ENCODE measurements at regions not wholly inside any gene's neighbourhood (a gene's known extent, or its start where the extent isn't known, plus 50 kb on each side); places are given as distances from the start of the nearest gene placed in this dataset.

GRCh38 chr12:46506961-46507360 is 134.4 kb upstream of the SLC38A2 start:
- Histone ChIP-seq H3K9me3 (ENCODE audit: low read length) (peaks cover 12% of the 10 kb centered on the region), H3K27me3 (ENCODE audit: insufficient read depth, low read length, poor library complexity, severe bottlenecking) (no peaks in the 10 kb centered on the region), H3K4me1 (ENCODE audit: insufficient read depth, low read length) (no peaks in the 10 kb centered on the region), H3K4me3 (ENCODE audit: low read length) (no peak overlapping the region), H3K36me3 (ENCODE audit: insufficient read depth, low read length) (no peaks in the 10 kb centered on the region), H3K27ac (ENCODE audit: low read depth, low read length) (no peak overlapping the region)
- Mint-ChIP-seq H3K4me1 (no peaks in the 10 kb centered on the region), H3K4me3 (no peak overlapping the region), H3K36me3 (peaks cover 7 to 59% (median 9%) of the 10 kb centered on the region in 3 donors), H3K9me3 (peaks cover 27 to 53% (median 44%) of the 10 kb centered on the region in 5 donors), H3K27me3 (peaks cover 0 to 3% of the 10 kb centered on the region in 2 donors), H3K27ac (peak overlapping the region in 1 of 8 donors; percentile 28)
- DNase-seq = no peak
- ChIA-PET CTCF (no interaction called here), POLR2A (no interaction called here)

GRCh38 chr12:46506198-46506597 is 133.6 kb upstream of the SLC38A2 start:
- ChIA-PET POLR2A (no interaction called here), CTCF (no interaction called here)
- no peak overlapping the region for H3K27ac Mint-ChIP-seq
- no peaks in the 10 kb centered on the region for H3K4me1 Mint-ChIP-seq
- Histone ChIP-seq H3K27ac (ENCODE audit: low read depth, low read length) (no peak overlapping the region), H3K36me3 (ENCODE audit: insufficient read depth, low read length) (no peaks in the 10 kb centered on the region), H3K4me3 (ENCODE audit: low read length) (no peak overlapping the region), H3K27me3 (ENCODE audit: insufficient read depth, low read length, poor library complexity, severe bottlenecking) (no peaks in the 10 kb centered on the region), H3K4me1 (ENCODE audit: insufficient read depth, low read length) (no peaks in the 10 kb centered on the region), H3K9me3 (ENCODE audit: low read length) (peaks cover 12% of the 10 kb centered on the region)
- peaks cover 0 to 3% of the 10 kb centered on the region in 2 donors for H3K27me3 Mint-ChIP-seq
- no peak overlapping the region for H3K4me3 Mint-ChIP-seq
- peaks cover 27 to 50% (median 49%) of the 10 kb centered on the region in 5 donors for H3K9me3 Mint-ChIP-seq
- no peak for DNase-seq
- H3K36me3 Mint-ChIP-seq = peaks cover 7 to 65% (median 9%) of the 10 kb centered on the region in 3 donors

GRCh38 chr12:46504494-46504893 is 131.9 kb upstream of the SLC38A2 start:
- H3K27me3 ChIP-seq (ENCODE audit: insufficient read depth, low read length, poor library complexity, severe bottlenecking) = no peaks in the 10 kb centered on the region
- peak overlapping the region in 1 of 8 donors; percentile 5 for H3K27ac Mint-ChIP-seq
- peaks cover 27 to 48% (median 40%) of the 10 kb centered on the region in 5 donors for H3K9me3 Mint-ChIP-seq
- H3K27me3 Mint-ChIP-seq = peaks cover 0 to 3% of the 10 kb centered on the region in 2 donors
- no peaks in the 10 kb centered on the region for H3K4me1 Mint-ChIP-seq
- POLR2A ChIA-PET = no interaction called here
- no peaks in the 10 kb centered on the region for H3K36me3 ChIP-seq (ENCODE audit: insufficient read depth, low read length)
- CTCF ChIA-PET = no interaction called here
- DNase-seq = no peak
- H3K4me3 Mint-ChIP-seq = no peak overlapping the region
- no peak overlapping the region for H3K4me3 ChIP-seq (ENCODE audit: low read length)
- no peak overlapping the region for H3K27ac ChIP-seq (ENCODE audit: low read depth, low read length)
- H3K4me1 ChIP-seq (ENCODE audit: insufficient read depth, low read length) = no peaks in the 10 kb centered on the region
- peaks cover 4 to 58% (median 9%) of the 10 kb centered on the region in 3 donors for H3K36me3 Mint-ChIP-seq
- peaks cover 12% of the 10 kb centered on the region for H3K9me3 ChIP-seq (ENCODE audit: low read length)

- peaks cover 12% of the 10 kb centered on the region for H3K9me3 ChIP-seq (ENCODE audit: low read length)
- H3K4me1 ChIP-seq (ENCODE audit: insufficient read depth, low read length) = no peaks in the 10 kb centered on the region
- no peak overlapping the region for H3K4me3 ChIP-seq (ENCODE audit: low read length)
- H3K27me3 Mint-ChIP-seq = peaks cover 0 to 3% of the 10 kb centered on the region in 2 donors
- no peak overlapping the region for H3K27ac Mint-ChIP-seq
- CTCF ChIA-PET = no interaction called here
- peaks cover 24 to 47% (median 40%) of the 10 kb centered on the region in 5 donors for H3K9me3 Mint-ChIP-seq
- POLR2A ChIA-PET = no interaction called here
- H3K27me3 ChIP-seq (ENCODE audit: insufficient read depth, low read length, poor library complexity, severe bottlenecking) = no peaks in the 10 kb centered on the region
- H3K4me3 Mint-ChIP-seq = no peak overlapping the region
- peaks cover 4 to 56% (median 9%) of the 10 kb centered on the region in 3 donors for H3K36me3 Mint-ChIP-seq
- H3K36me3 ChIP-seq (ENCODE audit: insufficient read depth, low read length) = no peaks in the 10 kb centered on the region
- no peak for DNase-seq
- no peak overlapping the region for H3K27ac ChIP-seq (ENCODE audit: low read depth, low read length)
- H3K4me1 Mint-ChIP-seq = no peaks in the 10 kb centered on the region
Measured at GRCh38 chr12:46503637-46504175, 131.1 kb upstream of the SLC38A2 start.

- H3K4me3 Mint-ChIP-seq = no peak overlapping the region
Measured at GRCh38 chr12:46500673-46501072, 128.1 kb upstream of the SLC38A2 start.

GRCh38 chr12:46499901-46500300 is 127.3 kb upstream of the SLC38A2 start:
- Histone ChIP-seq H3K9me3 (ENCODE audit: low read length) (no peaks in the 10 kb centered on the region), H3K4me1 (ENCODE audit: insufficient read depth, low read length) (no peaks in the 10 kb centered on the region), H3K4me3 (ENCODE audit: low read length) (no peak overlapping the region), H3K36me3 (ENCODE audit: insufficient read depth, low read length) (no peaks in the 10 kb centered on the region), H3K27me3 (ENCODE audit: insufficient read depth, low read length, poor library complexity, severe bottlenecking) (no peaks in the 10 kb centered on the region), H3K27ac (ENCODE audit: low read depth, low read length) (no peak overlapping the region)
- no peak overlapping the region for H3K27ac Mint-ChIP-seq
- POLR2A ChIA-PET = no interaction called here
- H3K9me3 Mint-ChIP-seq = peaks cover 8 to 20% (median 16%) of the 10 kb centered on the region in 5 donors
- H3K27me3 Mint-ChIP-seq = no peaks in the 10 kb centered on the region
- CTCF ChIA-PET = no interaction called here
- no peak for DNase-seq
- no peak overlapping the region for H3K4me3 Mint-ChIP-seq
- H3K4me1 Mint-ChIP-seq = no peaks in the 10 kb centered on the region
- peaks cover 0 to 27% (median 0%) of the 10 kb centered on the region in 3 donors for H3K36me3 Mint-ChIP-seq

More at GRCh38 chr12:46500673-46501072, 128.1 kb upstream of the SLC38A2 start:
- Mint-ChIP-seq H3K36me3 (peaks cover 0 to 28% (median 1%) of the 10 kb centered on the region in 3 donors), H3K9me3 (peaks cover 12 to 26% (median 23%) of the 10 kb centered on the region in 5 donors), H3K27me3 (no peaks in the 10 kb centered on the region), H3K4me1 (no peaks in the 10 kb centered on the region), H3K27ac (no peak overlapping the region)
- Histone ChIP-seq H3K4me1 (ENCODE audit: insufficient read depth, low read length) (no peaks in the 10 kb centered on the region), H3K4me3 (ENCODE audit: low read length) (no peak overlapping the region), H3K27me3 (ENCODE audit: insufficient read depth, low read length, poor library complexity, severe bottlenecking) (no peaks in the 10 kb centered on the region), H3K27ac (ENCODE audit: low read depth, low read length) (no peak overlapping the region), H3K9me3 (ENCODE audit: low read length) (no peaks in the 10 kb centered on the region), H3K36me3 (ENCODE audit: insufficient read depth, low read length) (no peaks in the 10 kb centered on the region)
- ChIA-PET CTCF (no interaction called here), POLR2A (no interaction called here)
- DNase-seq = no peak

- POLR2A ChIA-PET = no interaction called here
Measured at GRCh38 chr12:46499226-46499625, 126.7 kb upstream of the SLC38A2 start.

GRCh38 chr12:46497739-46498138 is 125.2 kb upstream of the SLC38A2 start:
- ChIA-PET CTCF (no interaction called here), POLR2A (no interaction called here)
- DNase-seq = no peak
- Histone ChIP-seq H3K27ac (ENCODE audit: low read depth, low read length) (no peak overlapping the region), H3K36me3 (ENCODE audit: insufficient read depth, low read length) (no peaks in the 10 kb centered on the region), H3K4me3 (ENCODE audit: low read length) (no peak overlapping the region), H3K27me3 (ENCODE audit: insufficient read depth, low read length, poor library complexity, severe bottlenecking) (no peaks in the 10 kb centered on the region), H3K4me1 (ENCODE audit: insufficient read depth, low read length) (no peaks in the 10 kb centered on the region), H3K9me3 (ENCODE audit: low read length) (no peaks in the 10 kb centered on the region)
- Mint-ChIP-seq H3K4me3 (no peak overlapping the region), H3K36me3 (peaks cover 0 to 19% (median 0%) of the 10 kb centered on the region in 3 donors), H3K27ac (no peak overlapping the region), H3K4me1 (no peaks in the 10 kb centered on the region), H3K9me3 (peaks cover 0 to 13% (median 9%) of the 10 kb centered on the region in 5 donors), H3K27me3 (no peaks in the 10 kb centered on the region)

More at GRCh38 chr12:46499226-46499625, 126.7 kb upstream of the SLC38A2 start:
- H3K4me1 ChIP-seq (ENCODE audit: insufficient read depth, low read length) = no peaks in the 10 kb centered on the region
- H3K36me3 ChIP-seq (ENCODE audit: insufficient read depth, low read length) = no peaks in the 10 kb centered on the region
- DNase-seq = no peak
- no peak overlapping the region for H3K27ac ChIP-seq (ENCODE audit: low read depth, low read length)
- H3K27me3 Mint-ChIP-seq = no peaks in the 10 kb centered on the region
- H3K36me3 Mint-ChIP-seq = peaks cover 0 to 22% (median 0%) of the 10 kb centered on the region in 3 donors
- H3K4me3 Mint-ChIP-seq = no peak overlapping the region
- H3K4me1 Mint-ChIP-seq = no peaks in the 10 kb centered on the region
- peaks cover 4 to 20% (median 13%) of the 10 kb centered on the region in 5 donors for H3K9me3 Mint-ChIP-seq
- H3K9me3 ChIP-seq (ENCODE audit: low read length) = no peaks in the 10 kb centered on the region
- H3K27ac Mint-ChIP-seq = no peak overlapping the region
- CTCF ChIA-PET = no interaction called here
- no peak overlapping the region for H3K4me3 ChIP-seq (ENCODE audit: low read length)
- H3K27me3 ChIP-seq (ENCODE audit: insufficient read depth, low read length, poor library complexity, severe bottlenecking) = no peaks in the 10 kb centered on the region

Data from CD8-positive, alpha-beta memory T cell (primary cell).